SK-N-SH (cell line): ENCODE measurements at regions not wholly inside any gene's neighbourhood (a gene's known extent, or its start where the extent isn't known, plus 50 kb on each side); places are given as distances from the start of the nearest gene placed in this dataset.

Source experiments
- CTCF ChIA-PET: fragments of 300-600, 350-600 bp; formaldehyde crosslinking; extraction: SDS; loops from one replicate; lab custom pipeline; 2021; lab: Yijun Ruan, JAX
- POLR2A ChIA-PET: fragments of 350-600 bp; sonication (Branson Sonifier 250); formaldehyde crosslinking; extraction: SDS; loops from one replicate; lab custom pipeline; 2020; ENCODE audit warnings: antibody characterized with exemption, inconsistent platforms; lab: Yijun Ruan, JAX
- DNase-seq: peaks from one replicate; pipeline ENCODE4 v3.0.0; 2012
- H2AFZ ChIP-seq: fragments of 200-600 bp; sonication (generic); 2 replicates; pipeline ENCODE4 v1.8.1; 2016; ENCODE audit warnings: antibody characterized with exemption, mild to moderate bottlenecking, low read depth
- H3F3A ChIP-seq: fragments of 200-600 bp; sonication (generic); replicated peaks from 2 replicates; pipeline ENCODE3; 2016; ENCODE audit warnings: antibody characterized with exemption, mild to moderate bottlenecking; ENCODE audit not compliant: insufficient read depth
- H3K27ac ChIP-seq, 2 experiments: fragments of 200-500 bp in 1 of 2; fragments of 200-600 bp in 1 of 2; sonication (Bioruptor generic) in 1 of 2; sonication (generic), shearing (Covaris generic) in 1 of 2; 2 replicates each; pipeline versions ENCODE4 v1.5.1 to v1.6.1; 2014 to 2016; ENCODE audit warnings: low read depth in 2 of 2, inconsistent platforms in 1 of 2, low read length in 1 of 2, mild to moderate bottlenecking in 1 of 2, mixed read lengths in 1 of 2
- H3K27me3 ChIP-seq: fragments of 200-600 bp; sonication (generic), shearing (Covaris generic); 2 replicates; pipeline ENCODE4 v1.6.1; 2016; ENCODE audit warnings: mixed run types; ENCODE audit not compliant: insufficient read depth
- H3K36me3 ChIP-seq, 2 experiments: fragments of 200-500 bp in 1 of 2; fragments of 200-600 bp in 1 of 2; sonication (Bioruptor generic) in 1 of 2; sonication (generic) in 1 of 2; replicated peaks in 1 of 2; 2 replicates each; pipeline versions ENCODE3 to v1.5.1; 2014 to 2016; ENCODE audit warnings: low read length in 1 of 2, mild to moderate bottlenecking in 1 of 2; ENCODE audit not compliant: insufficient read depth in 2 of 2, control insufficient read depth in 1 of 2
- H3K4me1 ChIP-seq, 2 experiments: fragments of 200-500 bp in 1 of 2; fragments of 200-600 bp in 1 of 2; sonication (Bioruptor generic) in 1 of 2; sonication (generic), shearing (Covaris generic) in 1 of 2; 2 replicates each; pipeline versions ENCODE4 v1.5.1 to v1.6.1; 2014 to 2016; ENCODE audit warnings: low read depth in 1 of 2, low read length in 1 of 2, mixed run types in 1 of 2; ENCODE audit not compliant: insufficient read depth in 2 of 2, control insufficient read depth in 1 of 2
- H3K4me2 ChIP-seq: fragments of 200-600 bp; sonication (generic), shearing (Covaris generic); 2 replicates; pipeline ENCODE4 v1.6.1; 2017; ENCODE audit warnings: mixed run types
- H3K4me3 ChIP-seq, 2 experiments: fragments of 200-500 bp in 1 of 2; fragments of 200-600 bp in 1 of 2; sonication (Bioruptor generic) in 1 of 2; sonication (generic), shearing (Covaris generic) in 1 of 2; 2 replicates each; pipeline versions ENCODE4 v1.5.1 to v1.8.1; 2014 to 2016; ENCODE audit warnings: low read depth in 2 of 2, inconsistent platforms in 1 of 2, low read length in 1 of 2, mild to moderate bottlenecking in 1 of 2, mixed read lengths in 1 of 2, moderate library complexity in 1 of 2
- H3K79me2 ChIP-seq: fragments of 200-600 bp; sonication (generic); 2 replicates; pipeline ENCODE4 v1.8.1; 2017; ENCODE audit warnings: mild to moderate bottlenecking; ENCODE audit not compliant: insufficient read depth
- H3K9ac ChIP-seq: fragments of 200-600 bp; sonication (generic); 2 replicates; pipeline ENCODE4 v1.6.1; 2017; ENCODE audit warnings: mixed run types
- H3K9me2 ChIP-seq: fragments of 200-600 bp; sonication (generic); 2 replicates; pipeline ENCODE4 v1.6.1; 2017; ENCODE audit warnings: mixed run types
- H3K9me3 ChIP-seq: fragments of 200-600 bp; sonication (generic); 2 replicates; pipeline ENCODE4 v1.6.1; 2017; ENCODE audit warnings: mixed run types, mild to moderate bottlenecking, moderate library complexity
- H4K20me1 ChIP-seq: fragments of 200-600 bp; sonication (generic); 2 replicates; pipeline ENCODE4 v1.6.1; 2017; ENCODE audit warnings: mild to moderate bottlenecking, mixed run types; ENCODE audit not compliant: insufficient read depth
- CHD2 ChIP-seq: fragments of 150-350 bp; IDR thresholded peaks from 2 replicates; pipeline ENCODE4 v1.6.1; 2018; ENCODE audit warnings: low read length; ENCODE audit not compliant: partially characterized antibody
- ELF1 ChIP-seq: IDR thresholded peaks from 2 replicates; pipeline ENCODE4 v1.4.0; 2012
- FOSL2 ChIP-seq: IDR thresholded peaks from 2 replicates; pipeline ENCODE4 v1.4.0; 2012; ENCODE audit warnings: low read depth, mild to moderate bottlenecking, moderate library complexity, borderline replicate concordance
- FOXJ3 ChIP-seq: sonication (generic); formaldehyde crosslinking; IDR thresholded peaks from 2 replicates; pipeline ENCODE4 v1.5.1; 2020; ENCODE audit warnings: mild to moderate bottlenecking, missing genetic modification reagents
- FOXM1 ChIP-seq: IDR thresholded peaks from 2 replicates; pipeline ENCODE4 v1.4.0; 2012; ENCODE audit warnings: low read depth, mild to moderate bottlenecking
- JUND ChIP-seq: IDR thresholded peaks from 2 replicates; pipeline ENCODE4 v1.4.0; 2012
- RAD21 ChIP-seq: IDR thresholded peaks from 2 replicates; pipeline ENCODE4 v1.6.1; 2012; ENCODE audit warnings: mild to moderate bottlenecking, low read length
- RCOR1 ChIP-seq: fragments of 150-350 bp; IDR thresholded peaks from 2 replicates; pipeline ENCODE4 v1.6.1; 2017; ENCODE audit warnings: antibody characterized with exemption, low read length
- RFX5 ChIP-seq: IDR thresholded peaks from 2 replicates; pipeline ENCODE4 v1.6.1; 2012; ENCODE audit warnings: mild to moderate bottlenecking, improper control_type of control experiment, low read length
- RXRA ChIP-seq: IDR thresholded peaks from 2 replicates; pipeline ENCODE4 v1.4.0; 2012; ENCODE audit warnings: low read depth, mild to moderate bottlenecking, borderline replicate concordance
- SMC3 ChIP-seq: IDR thresholded peaks from 2 replicates; pipeline ENCODE4 v1.6.1; 2012; ENCODE audit warnings: low read depth, low read length, improper control_type of control experiment
- TAF1 ChIP-seq: IDR thresholded peaks from 2 replicates; pipeline ENCODE4 v1.6.1; 2012; ENCODE audit warnings: low read depth, mild to moderate bottlenecking, low read length, moderate library complexity, borderline replicate concordance
- TCF12 ChIP-seq: IDR thresholded peaks from 2 replicates; pipeline ENCODE4 v1.4.0; 2012
- TEAD4 ChIP-seq: IDR thresholded peaks from 2 replicates; pipeline ENCODE4 v1.4.0; 2012; ENCODE audit warnings: mild to moderate bottlenecking, borderline replicate concordance; ENCODE audit not compliant: insufficient read depth
- USF2 ChIP-seq: fragments of 150-350 bp; IDR thresholded peaks from 2 replicates; pipeline ENCODE4 v1.6.1; 2017; ENCODE audit warnings: antibody characterized with exemption, low read length, low read depth, borderline replicate concordance
- YY1 ChIP-seq: IDR thresholded peaks from 2 replicates; pipeline ENCODE4 v1.4.0; 2012; ENCODE audit warnings: low read depth, mild to moderate bottlenecking
- WGBS: methylation state at CpG from one replicate; pipeline ENCODE4 v1.1.6; 2017; ENCODE audit warnings: low lambda C conversion rate; 5-methylcytosine and 5-hydroxymethylcytosine counted together
- TF ChIP-seq, protein P1 (sequence below): IDR thresholded peaks from 2 replicates; pipeline ENCODE4 v1.4.0; 2012; ENCODE audit warnings: low read depth, borderline replicate concordance
- TF ChIP-seq, protein P2 (sequence below): fragments of 200-600 bp; sonication (generic); IDR thresholded peaks from 2 replicates; pipeline ENCODE4 v1.6.1; 2017; ENCODE audit warnings: antibody characterized with exemption, mild to moderate bottlenecking, moderate library complexity
- TF ChIP-seq, protein P3 (sequence below): IDR thresholded peaks from 2 replicates; pipeline ENCODE4 v1.4.0; 2012; ENCODE audit warnings: low read depth, borderline replicate concordance
- TF ChIP-seq, protein P4 (sequence below): IDR thresholded peaks from 2 replicates; pipeline ENCODE4; 2012

DNA sequence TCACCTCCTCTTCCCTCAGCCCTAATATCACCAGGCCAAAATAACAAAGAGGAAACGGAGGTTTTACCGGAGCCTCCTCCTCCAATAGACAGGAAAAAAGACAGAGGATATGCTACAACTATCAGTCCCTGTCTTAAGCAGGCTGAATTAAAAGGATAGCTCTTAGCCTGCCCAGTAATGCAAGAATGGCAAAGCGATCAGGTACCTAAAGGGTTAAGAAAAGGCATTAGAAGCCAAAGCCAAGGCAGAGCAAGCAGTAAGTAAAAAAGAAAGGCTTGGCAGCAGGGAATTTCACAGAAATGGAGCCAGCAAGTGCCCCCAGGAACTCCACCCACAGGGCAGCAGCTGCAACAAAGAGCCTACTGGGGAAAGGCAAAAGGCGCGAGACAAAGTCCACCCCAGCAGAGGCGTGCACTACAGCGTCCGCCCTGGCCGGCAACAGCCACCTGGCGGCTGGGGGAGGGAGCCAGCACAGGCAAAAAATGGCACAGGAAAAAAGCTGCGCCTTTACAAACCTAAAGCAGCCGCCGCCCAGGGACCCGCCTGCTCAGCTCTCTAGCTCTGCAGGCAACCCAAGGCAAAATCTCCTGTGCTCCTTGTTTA, 220.6 kb upstream of the ZC4H2 start:
- Histone ChIP-seq H3K9me3 (no peaks in the 10 kb centered on the region; the same call in 1 of the 2 replicates), H3K27me3 (no peaks in the 10 kb centered on the region), H3K9me2 (0 out of 2 replicates have a peak, but pooled peaks cover 3% of the 10 kb centered on the region), H3K36me3 (no peaks in the 10 kb centered on the region), H3K4me1 (no peaks in the 10 kb centered on the region), H3K4me3 (no peak overlapping the region), H3K4me2 (no peak overlapping the region), H3K27ac (no peak overlapping the region), H4K20me1 (no peaks in the 10 kb centered on the region), H2AFZ (no peak overlapping the region), H3K79me2 (no peaks in the 10 kb centered on the region), H3K9ac (no peak overlapping the region), H3F3A (no peaks in the 10 kb centered on the region)
- ChIA-PET CTCF (no interaction called here), POLR2A (no interaction called here)
- no peak for DNase-seq
- TF ChIP-seq, protein P1, sequence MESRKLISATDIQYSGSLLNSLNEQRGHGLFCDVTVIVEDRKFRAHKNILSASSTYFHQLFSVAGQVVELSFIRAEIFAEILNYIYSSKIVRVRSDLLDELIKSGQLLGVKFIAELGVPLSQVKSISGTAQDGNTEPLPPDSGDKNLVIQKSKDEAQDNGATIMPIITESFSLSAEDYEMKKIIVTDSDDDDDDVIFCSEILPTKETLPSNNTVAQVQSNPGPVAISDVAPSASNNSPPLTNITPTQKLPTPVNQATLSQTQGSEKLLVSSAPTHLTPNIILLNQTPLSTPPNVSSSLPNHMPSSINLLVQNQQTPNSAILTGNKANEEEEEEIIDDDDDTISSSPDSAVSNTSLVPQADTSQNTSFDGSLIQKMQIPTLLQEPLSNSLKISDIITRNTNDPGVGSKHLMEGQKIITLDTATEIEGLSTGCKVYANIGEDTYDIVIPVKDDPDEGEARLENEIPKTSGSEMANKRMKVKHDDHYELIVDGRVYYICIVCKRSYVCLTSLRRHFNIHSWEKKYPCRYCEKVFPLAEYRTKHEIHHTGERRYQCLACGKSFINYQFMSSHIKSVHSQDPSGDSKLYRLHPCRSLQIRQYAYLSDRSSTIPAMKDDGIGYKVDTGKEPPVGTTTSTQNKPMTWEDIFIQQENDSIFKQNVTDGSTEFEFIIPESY = no peak
- TF ChIP-seq FOXM1 (no peak), RXRA (no peak), SMC3 (no peak), TCF12 (no peak), CHD2 (no peak)
- 13% methylated on average over 14 of the region's 14 CpGs for WGBS

GRCh38 chrX:65195621-65196020, 219.4 kb upstream of the ZC4H2 start:
- no peak for DNase-seq
- H2AFZ ChIP-seq = no peak overlapping the region
- no peaks in the 10 kb centered on the region for H3K79me2 ChIP-seq
- H3K36me3 ChIP-seq = no peaks in the 10 kb centered on the region
- H3K4me1 ChIP-seq = no peaks in the 10 kb centered on the region
- no peaks in the 10 kb centered on the region for H3F3A ChIP-seq
- 0% methylated on average over 1 of the region's 1 CpG for WGBS
- H3K27me3 ChIP-seq = no peaks in the 10 kb centered on the region
- H3K9me3 ChIP-seq = no peaks in the 10 kb centered on the region; the same call in 1 of the 2 replicates
- H3K27ac ChIP-seq = no peak overlapping the region
- ChIA-PET POLR2A (no interaction called here), CTCF (no interaction called here)
- no peak overlapping the region for H3K4me3 ChIP-seq
- no peak overlapping the region for H3K4me2 ChIP-seq
- 0 out of 2 replicates have a peak, but pooled peaks cover 3% of the 10 kb centered on the region for H3K9me2 ChIP-seq
- no peak overlapping the region for H3K9ac ChIP-seq
- H4K20me1 ChIP-seq = no peaks in the 10 kb centered on the region
- no peak for TF ChIP-seq YY1
- no peak for TF ChIP-seq FOXM1
- no peak for TF ChIP-seq RAD21
- TF ChIP-seq RFX5 = no peak
- TF ChIP-seq, protein P1 = no peak
- TF ChIP-seq USF2 = no peak
- TF ChIP-seq RCOR1 = no peak
- no peak for TF ChIP-seq JUND
- TF ChIP-seq, protein P2, sequence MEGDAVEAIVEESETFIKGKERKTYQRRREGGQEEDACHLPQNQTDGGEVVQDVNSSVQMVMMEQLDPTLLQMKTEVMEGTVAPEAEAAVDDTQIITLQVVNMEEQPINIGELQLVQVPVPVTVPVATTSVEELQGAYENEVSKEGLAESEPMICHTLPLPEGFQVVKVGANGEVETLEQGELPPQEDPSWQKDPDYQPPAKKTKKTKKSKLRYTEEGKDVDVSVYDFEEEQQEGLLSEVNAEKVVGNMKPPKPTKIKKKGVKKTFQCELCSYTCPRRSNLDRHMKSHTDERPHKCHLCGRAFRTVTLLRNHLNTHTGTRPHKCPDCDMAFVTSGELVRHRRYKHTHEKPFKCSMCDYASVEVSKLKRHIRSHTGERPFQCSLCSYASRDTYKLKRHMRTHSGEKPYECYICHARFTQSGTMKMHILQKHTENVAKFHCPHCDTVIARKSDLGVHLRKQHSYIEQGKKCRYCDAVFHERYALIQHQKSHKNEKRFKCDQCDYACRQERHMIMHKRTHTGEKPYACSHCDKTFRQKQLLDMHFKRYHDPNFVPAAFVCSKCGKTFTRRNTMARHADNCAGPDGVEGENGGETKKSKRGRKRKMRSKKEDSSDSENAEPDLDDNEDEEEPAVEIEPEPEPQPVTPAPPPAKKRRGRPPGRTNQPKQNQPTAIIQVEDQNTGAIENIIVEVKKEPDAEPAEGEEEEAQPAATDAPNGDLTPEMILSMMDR = no peak
- TF ChIP-seq TEAD4 = no peak
- TF ChIP-seq TCF12 = no peak
- TF ChIP-seq FOXJ3 (CRISPR knock-in tag) = no peak
- no peak for TF ChIP-seq ELF1
- TF ChIP-seq, protein P3, sequence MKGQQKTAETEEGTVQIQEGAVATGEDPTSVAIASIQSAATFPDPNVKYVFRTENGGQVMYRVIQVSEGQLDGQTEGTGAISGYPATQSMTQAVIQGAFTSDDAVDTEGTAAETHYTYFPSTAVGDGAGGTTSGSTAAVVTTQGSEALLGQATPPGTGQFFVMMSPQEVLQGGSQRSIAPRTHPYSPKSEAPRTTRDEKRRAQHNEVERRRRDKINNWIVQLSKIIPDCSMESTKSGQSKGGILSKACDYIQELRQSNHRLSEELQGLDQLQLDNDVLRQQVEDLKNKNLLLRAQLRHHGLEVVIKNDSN = no peak
- TF ChIP-seq, protein P4, sequence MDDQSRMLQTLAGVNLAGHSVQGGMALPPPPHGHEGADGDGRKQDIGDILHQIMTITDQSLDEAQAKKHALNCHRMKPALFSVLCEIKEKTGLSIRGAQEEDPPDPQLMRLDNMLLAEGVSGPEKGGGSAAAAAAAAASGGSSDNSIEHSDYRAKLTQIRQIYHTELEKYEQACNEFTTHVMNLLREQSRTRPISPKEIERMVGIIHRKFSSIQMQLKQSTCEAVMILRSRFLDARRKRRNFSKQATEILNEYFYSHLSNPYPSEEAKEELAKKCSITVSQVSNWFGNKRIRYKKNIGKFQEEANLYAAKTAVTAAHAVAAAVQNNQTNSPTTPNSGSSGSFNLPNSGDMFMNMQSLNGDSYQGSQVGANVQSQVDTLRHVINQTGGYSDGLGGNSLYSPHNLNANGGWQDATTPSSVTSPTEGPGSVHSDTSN = no peak
- TF ChIP-seq TAF1 = no peak
- no peak for TF ChIP-seq FOSL2
